Left ventricle myocardium superior (tissue), 1 donor: ENCODE measurements at regions not wholly inside any gene's neighbourhood (a gene's known extent, or its start where the extent isn't known, plus 50 kb on each side); places are given as distances from the start of the nearest gene placed in this dataset.
A peak's percentile ranks its signal among the peaks of the same experiment; 100 is the strongest.
"Not testable (repeated sequence)": the region's sequence is repeated elsewhere in the genome, so short reads cannot be mapped to it uniquely, and the experiment has no call there.

Experiments
- ATAC-seq: fragments of 200-7000 bp; cut with Tn5 transposase; one replicate; pipeline ENCODE4 v1.9.1; 2020; ENCODE audit warnings: mild to moderate bottlenecking, moderate library complexity
- DNase-seq: peaks from one replicate; pipeline ENCODE4 v3.0.0-alpha.2; 2020
- intact Hi-C: fragments of 100-400 bp; cut with micrococcal nuclease; formaldehyde crosslinking; loops from one replicate; pipeline ENCODE4 v1.11.0; 2022
- donor health status: DM: no; HTN: yes; CAD: no; lungs with severe emphysema.

DNA sequence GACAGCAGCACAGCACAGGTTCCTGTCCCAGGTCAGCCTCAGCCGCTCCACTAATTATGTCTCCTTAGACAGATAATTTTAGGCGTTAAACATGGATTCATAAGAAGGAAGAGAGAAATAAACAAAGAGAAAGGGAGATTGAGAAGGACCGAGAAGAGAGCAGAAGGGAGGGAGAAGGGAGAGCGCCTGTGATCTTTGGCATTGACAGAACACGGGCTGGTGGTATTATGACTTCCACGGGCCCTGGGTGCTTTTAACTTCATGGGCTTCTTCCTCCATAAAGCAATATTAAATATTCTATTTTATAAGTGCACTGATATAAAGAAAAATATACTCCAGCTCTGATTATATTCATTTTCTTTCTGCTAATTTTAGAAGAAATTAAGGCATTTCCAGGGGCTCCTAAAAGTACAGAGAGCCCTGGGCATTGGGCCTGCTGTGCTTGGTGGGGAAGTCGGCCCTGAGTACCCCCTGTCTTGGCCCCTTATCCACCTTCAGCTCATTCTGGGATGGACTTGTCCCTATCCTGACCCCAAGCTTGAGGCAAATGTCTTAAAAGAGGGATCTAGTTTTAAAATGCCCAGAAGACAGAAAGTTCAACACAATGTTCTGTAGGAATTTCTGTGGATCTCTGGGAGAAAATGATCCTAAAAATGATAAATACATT lies 135.3 kb downstream of the MEX3B start:
- intact Hi-C loops, result no loop called here
- DNase-seq (no peak), ATAC-seq (no peak)

DNA sequence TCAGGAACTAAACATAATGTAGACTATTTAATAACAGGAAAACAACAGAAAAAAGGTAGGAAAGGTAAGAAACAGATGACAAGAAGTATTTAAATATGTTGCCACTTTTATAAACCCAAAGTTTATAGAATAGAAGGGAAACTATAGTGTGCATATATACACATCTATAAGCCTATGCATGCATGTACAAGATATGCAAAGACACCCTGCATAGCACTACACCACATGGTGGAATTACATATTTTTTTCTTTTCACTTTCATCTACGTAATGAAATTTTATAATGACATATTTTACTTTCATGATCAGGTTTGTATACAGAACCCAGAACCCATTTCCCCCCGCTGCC lies 136.8 kb downstream of the MEX3B start:
- ATAC-seq, result no peak
- intact Hi-C loops, result no loop called here
- no peak for DNase-seq

- ATAC-seq, result no peak
- DNase-seq, result no peak
- intact Hi-C loops, result no loop called here
Measured at GRCh38 chr15:81908111-81908510, 137.7 kb downstream of the MEX3B start.

GRCh38 chr15:81907521-81907920 lies 138.3 kb downstream of the MEX3B start:
- intact Hi-C loops, result no loop called here
- ATAC-seq, result no peak
- DNase-seq, result no peak

DNA sequence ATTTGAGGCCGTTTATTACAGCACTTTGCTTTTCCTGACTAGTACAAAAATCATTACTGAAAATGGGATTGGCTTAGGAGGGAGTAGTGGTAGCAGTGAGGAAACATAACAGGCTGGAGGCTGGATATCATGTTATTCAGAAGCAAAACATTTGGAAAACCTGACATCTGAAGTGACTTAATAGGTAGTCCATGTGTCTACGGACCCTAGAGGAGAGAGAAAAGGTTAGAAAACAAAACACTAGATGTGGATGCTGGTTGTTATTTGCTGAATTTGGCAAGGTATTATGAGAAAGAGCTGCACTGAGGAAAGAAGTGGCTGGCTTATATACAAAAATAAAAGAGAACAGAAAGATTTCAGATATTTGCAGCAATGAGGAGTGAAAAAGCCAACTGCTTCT lies 139.9 kb downstream of the MEX3B start:
- intact Hi-C loops, result no loop called here
- no peak for ATAC-seq

DNA sequence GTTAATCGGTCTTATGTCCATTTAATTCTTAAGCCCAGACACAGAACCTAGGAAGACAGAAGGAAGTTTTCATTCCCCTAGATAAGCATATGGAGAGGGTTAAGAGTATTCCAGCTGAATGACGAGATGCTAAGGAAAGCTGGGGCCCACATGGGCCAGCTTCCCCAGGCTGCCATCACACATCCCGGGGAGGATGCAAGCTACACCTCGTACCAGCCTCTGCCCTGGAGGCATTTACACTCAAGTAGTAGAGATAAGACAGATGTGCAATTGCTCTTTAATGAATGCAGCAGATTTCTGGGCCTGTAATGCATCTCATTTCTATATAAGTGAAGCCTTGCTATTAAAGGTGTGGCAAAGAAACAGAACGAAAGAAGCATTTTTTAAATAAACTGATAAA lies 144.5 kb downstream of the MEX3B start:
- intact Hi-C loops, result no loop called here

More for the DNA sequence above, 139.9 kb downstream of the MEX3B start:
- DNase-seq, result no peak

GRCh38 chr15:81899730-81900129 lies 146.1 kb downstream of the MEX3B start:
- DNase-seq (no peak), ATAC-seq (no peak)
- intact Hi-C loops, result no loop called here

More for the DNA sequence above, 144.5 kb downstream of the MEX3B start:
- DNase-seq (no peak), ATAC-seq (no peak)

DNA sequence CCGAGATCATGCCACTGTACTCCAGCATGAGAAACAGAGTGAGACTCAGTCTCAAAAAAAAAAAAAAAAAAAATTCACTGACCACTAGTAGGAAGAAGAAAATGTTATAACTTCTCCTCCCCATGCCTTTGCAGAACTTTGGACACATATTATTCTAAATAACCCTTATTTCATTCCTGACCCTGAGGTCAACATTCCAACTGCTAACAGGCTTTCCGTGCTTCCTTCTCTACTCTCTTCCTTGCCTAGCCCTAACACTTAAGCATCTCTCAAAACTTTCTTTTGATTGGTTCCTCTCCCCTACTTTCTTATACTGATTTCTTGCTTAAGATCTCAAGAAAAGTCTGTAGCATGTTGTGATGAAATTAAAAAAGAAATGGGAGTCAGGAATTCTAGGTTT lies 146.8 kb downstream of the MEX3B start:
- intact Hi-C loops, result no loop called here
- ATAC-seq (no peak), DNase-seq (no peak)

- intact Hi-C loops, result no loop called here
- ATAC-seq, result no peak
- no peak for DNase-seq
Measured at GRCh38 chr15:81897057-81897677, 148.7 kb downstream of the MEX3B start.

GRCh38 chr15:81896356-81896755 lies 149.5 kb downstream of the MEX3B start:
- ATAC-seq, result no peak
- intact Hi-C loops, result no loop called here
- no peak for DNase-seq

- no peak for ATAC-seq
- intact Hi-C loops, result no loop called here
- DNase-seq, result no peak
Measured at GRCh38 chr15:81895723-81896122, 150.1 kb downstream of the MEX3B start.

GRCh38 chr15:81894061-81894460 lies 151.8 kb downstream of the MEX3B start:
- ATAC-seq (no peak), DNase-seq (no peak)
- intact Hi-C loops, result no loop called here

GRCh38 chr15:81893182-81893835 lies 152.5 kb downstream of the MEX3B start:
- ATAC-seq, result no peak
- no peak for DNase-seq
- intact Hi-C loops, result no loop called here

DNA sequence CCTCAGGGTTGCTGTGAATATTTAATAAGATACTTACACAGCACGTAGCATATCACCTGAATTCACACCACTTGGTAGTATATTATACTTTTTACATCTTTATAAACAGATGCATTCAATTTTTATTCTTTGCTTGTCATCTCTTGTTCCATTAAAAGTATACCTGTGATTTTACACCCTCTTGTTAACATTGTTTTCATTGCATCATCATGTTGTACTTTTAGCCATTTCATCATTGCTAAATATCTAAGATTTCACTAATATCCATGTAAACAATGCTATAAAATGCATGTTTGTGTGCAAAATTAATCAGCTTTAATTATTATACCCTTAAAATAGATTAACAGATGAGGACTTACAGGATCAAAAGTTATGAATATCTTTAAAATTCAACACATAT lies 155.3 kb downstream of the MEX3B start:
- ATAC-seq (no peak), DNase-seq (no peak)
- intact Hi-C loops, result no loop called here

- DNase-seq (no peak), ATAC-seq (no peak)
- intact Hi-C loops, result no loop called here
Measured at GRCh38 chr15:81889485-81889881, 156.3 kb downstream of the MEX3B start.

DNA sequence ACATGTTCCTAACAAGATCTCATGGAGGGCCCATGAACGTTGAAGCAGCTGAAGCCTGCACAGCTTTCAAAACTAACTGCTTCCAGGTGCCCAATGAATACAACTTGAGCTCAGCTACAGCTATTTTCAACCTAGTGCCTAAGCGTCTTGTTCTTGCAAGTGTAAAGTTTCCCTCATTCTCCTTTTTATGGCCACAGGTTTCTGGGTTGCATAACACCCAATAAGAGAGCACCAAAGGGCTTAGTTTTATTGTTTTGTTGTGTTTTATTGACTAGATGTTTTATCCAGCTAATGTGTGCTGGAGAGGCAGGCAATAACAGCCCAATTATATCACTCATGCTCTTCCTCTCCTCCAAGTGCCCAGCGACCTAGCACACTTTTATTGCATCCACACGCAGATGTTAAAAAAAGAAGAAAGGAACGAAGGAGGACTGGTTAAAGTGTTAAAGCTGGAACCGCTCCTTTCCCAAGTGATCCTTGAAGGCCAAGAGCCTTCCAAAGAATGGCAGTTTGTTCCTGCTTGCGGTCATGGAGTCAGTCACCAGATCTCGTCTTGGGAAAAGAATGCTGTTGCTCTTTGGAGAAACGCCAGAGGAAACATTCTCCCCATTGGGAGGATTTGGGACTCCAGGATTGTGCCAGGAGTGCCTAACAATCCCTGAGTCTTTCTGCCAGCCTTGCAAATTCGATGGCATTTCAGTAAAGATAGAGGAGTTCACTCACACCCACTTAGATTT lies 156.9 kb downstream of the MEX3B start:
- ATAC-seq, result peak; percentile 39
- DNase-seq, result no peak
- intact Hi-C loops, result no loop called here

DNA sequence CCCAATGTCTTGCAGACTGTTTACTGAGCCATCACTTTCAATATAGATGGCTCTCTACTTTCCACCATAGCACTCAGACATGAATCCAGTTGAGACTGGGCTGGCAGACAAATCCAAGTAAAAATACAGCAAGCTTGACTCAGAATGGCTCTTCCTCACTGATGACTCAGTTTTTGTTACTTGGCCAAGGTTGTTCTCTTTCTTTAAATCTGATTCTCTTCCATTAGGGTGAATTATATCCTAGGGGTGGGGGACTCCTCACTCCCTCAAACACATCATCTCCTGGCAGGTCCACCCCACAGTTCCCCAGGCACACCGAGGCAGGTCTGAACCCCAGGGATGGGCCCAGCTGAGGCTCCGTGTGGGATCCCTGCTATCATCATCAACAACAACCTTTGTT lies 157.9 kb downstream of the MEX3B start:
- ATAC-seq (no peak), DNase-seq (no peak)
- intact Hi-C loops, result no loop called here

- intact Hi-C loops, ATAC-seq: not testable (repeated sequence)
Measured at GRCh38 chr15:81887188-81887587, 158.6 kb downstream of the MEX3B start.

GRCh38 chr15:81886591-81886990 lies 159.2 kb downstream of the MEX3B start:
- DNase-seq, result no peak
- intact Hi-C loops, result no loop called here
- no peak for ATAC-seq

More at GRCh38 chr15:81887188-81887587, 158.6 kb downstream of the MEX3B start:
- not testable (repeated sequence) for DNase-seq

- ATAC-seq (no peak), DNase-seq (no peak)
- intact Hi-C loops, result no loop called here
Measured at GRCh38 chr15:81886080-81886479, 159.7 kb downstream of the MEX3B start.
